ENCODE measurements at regions not wholly inside any gene's neighbourhood (a gene's known extent, or its start where the extent isn't known, plus 50 kb on each side); places are given as distances from the start of the nearest gene placed in this dataset.
A peak's percentile ranks its signal among the peaks of the same experiment; 100 is the strongest.

GRCh38 chr12:41981013-41981412 lies 163.7 kb downstream of the GXYLT1 start:
- DNase-seq, result no peak

GRCh38 chr12:41980390-41980789 lies 164.3 kb downstream of the GXYLT1 start:
- no peak for DNase-seq

- DNase-seq, result no peak
Observed at GRCh38 chr12:41979574-41979973, 165.1 kb downstream of the GXYLT1 start.

GRCh38 chr12:41972598-41972997 lies 172.1 kb downstream of the GXYLT1 start:
- DNase-seq, result no peak

- no peak for DNase-seq
Observed at GRCh38 chr12:41972196-41972595, 172.5 kb downstream of the GXYLT1 start.

- DNase-seq, result no peak
Observed at GRCh38 chr12:41970744-41971143, 173.9 kb downstream of the GXYLT1 start.

GRCh38 chr12:41968599-41968998 lies 176.1 kb downstream of the GXYLT1 start:
- DNase-seq, result no peak

- DNase-seq, result no peak
Observed at GRCh38 chr12:41967668-41968500, 176.8 kb downstream of the GXYLT1 start.

GRCh38 chr12:41966916-41967315 lies 177.8 kb downstream of the GXYLT1 start:
- no peak for DNase-seq

- DNase-seq, result no peak
Observed at GRCh38 chr12:41966001-41966400, 178.7 kb downstream of the GXYLT1 start.

- no peak for DNase-seq
Observed at GRCh38 chr12:41963398-41963797, 181.3 kb downstream of the GXYLT1 start.

GRCh38 chr12:41962171-41962572 lies 182.5 kb downstream of the GXYLT1 start:
- DNase-seq, result no peak

GRCh38 chr12:41959271-41959670 lies 185.4 kb downstream of the GXYLT1 start:
- no peak for DNase-seq

GRCh38 chr12:41956353-41956752 lies 188.3 kb downstream of the GXYLT1 start:
- DNase-seq, result no peak

GRCh38 chr12:41950455-41950854 lies 194.2 kb downstream of the GXYLT1 start:
- DNase-seq, result no peak

GRCh38 chr12:41946106-41946505 lies 198.6 kb downstream of the GXYLT1 start:
- DNase-seq, result no peak

GRCh38 chr12:41944216-41944615 lies 200.5 kb downstream of the GXYLT1 start:
- DNase-seq, result no peak

- no peak for DNase-seq
Observed at GRCh38 chr12:41943671-41944070, 201.0 kb downstream of the GXYLT1 start.

GRCh38 chr12:41942354-41942753 lies 202.3 kb downstream of the GXYLT1 start:
- no peak for DNase-seq

- no peak for DNase-seq
Observed at GRCh38 chr12:41941079-41941478, 203.6 kb downstream of the GXYLT1 start.

GRCh38 chr12:41940571-41940970 lies 204.1 kb downstream of the GXYLT1 start:
- no peak for DNase-seq

- no peak for DNase-seq
Observed at GRCh38 chr12:41936333-41936732, 208.3 kb downstream of the GXYLT1 start.

GRCh38 chr12:41935911-41936310 lies 208.8 kb downstream of the GXYLT1 start:
- no peak for DNase-seq

GRCh38 chr12:41932470-41932991 lies 212.1 kb downstream of the GXYLT1 start:
- DNase-seq, result peak; percentile 3

Data from stimulated activated CD4-positive, alpha-beta T cell treated with anti-CD3 and anti-CD28 coated beads, Interleukin-12 subunit alpha, Interleukin-12 subunit beta, amount 100 ng/mL, for 4 hours (primary cell).